NOMO-1 (cell line): ENCODE measurements at regions not wholly inside any gene's neighbourhood (a gene's known extent, or its start where the extent isn't known, plus 50 kb on each side); places are given as distances from the start of the nearest gene placed in this dataset.
"Not testable (repeated sequence)": the region's sequence is repeated elsewhere in the genome, so short reads cannot be mapped to it uniquely, and the experiment has no call there.

Experiments
- DNase-seq, 2 experiments: peaks; one replicate each; lab custom pipeline; 2025; ENCODE audit not compliant: unreplicated experiment in 2 of 2; lab: John Stamatoyannopoulos, UW

- DNase-seq = peak in 1 of 2 experiments; percentile 31
These were observed 870.2 kb upstream of the GOT2 start for GRCh38 chr16:59604354-59604753.

GRCh38 chr16:59601452-59601851, 867.3 kb upstream of the GOT2 start:
- DNase-seq = no peak

- peak; percentile 19 to 86 for DNase-seq
These were observed 863.2 kb upstream of the GOT2 start for GRCh38 chr16:59597269-59597668.

GRCh38 chr16:59596693-59597092, 862.6 kb upstream of the GOT2 start:
- DNase-seq = no peak

GRCh38 chr16:59593194-59593661, 859.1 kb upstream of the GOT2 start:
- peak in 1 of 2 experiments; percentile 50 for DNase-seq

GRCh38 chr16:59591480-59591879, 857.4 kb upstream of the GOT2 start:
- no peak for DNase-seq

- DNase-seq = no peak
These were observed 856.7 kb upstream of the GOT2 start for GRCh38 chr16:59590845-59591244.

- no peak for DNase-seq
These were observed 852.2 kb upstream of the GOT2 start for GRCh38 chr16:59586331-59586730.

GRCh38 chr16:59574296-59574695, 840.2 kb upstream of the GOT2 start:
- no peak for DNase-seq

GRCh38 chr16:59573528-59574271, 839.6 kb upstream of the GOT2 start:
- no peak for DNase-seq

- no peak for DNase-seq
These were observed 833.4 kb upstream of the GOT2 start for GRCh38 chr16:59567496-59567895.

GRCh38 chr16:59566446-59566845, 832.3 kb upstream of the GOT2 start:
- no peak for DNase-seq

- DNase-seq = no peak
These were observed 824.6 kb upstream of the GOT2 start for GRCh38 chr16:59558679-59559078.

- DNase-seq = no peak
These were observed 818.0 kb upstream of the GOT2 start for GRCh38 chr16:59552164-59552563.

- DNase-seq = no peak
These were observed 811.6 kb upstream of the GOT2 start for GRCh38 chr16:59545721-59546120.

- peak in 1 of 2 experiments; percentile 44 for DNase-seq
These were observed 809.5 kb upstream of the GOT2 start for GRCh38 chr16:59543641-59544040.

GRCh38 chr16:59540621-59541020, 806.5 kb upstream of the GOT2 start:
- no peak for DNase-seq

GRCh38 chr16:59535298-59535697, 801.2 kb upstream of the GOT2 start:
- no peak for DNase-seq

- no peak for DNase-seq
These were observed 793.3 kb upstream of the GOT2 start for GRCh38 chr16:59527206-59527997.

- DNase-seq = no peak
These were observed 788.7 kb upstream of the GOT2 start for GRCh38 chr16:59522826-59523225.

GRCh38 chr16:59518721-59519120, 784.6 kb upstream of the GOT2 start:
- DNase-seq = not testable (repeated sequence)

GRCh38 chr16:59514651-59515050, 780.5 kb upstream of the GOT2 start:
- no peak for DNase-seq
